GM12872 (cell line): ENCODE measurements at regions not wholly inside any gene's neighbourhood (a gene's known extent, or its start where the extent isn't known, plus 50 kb on each side); places are given as distances from the start of the nearest gene placed in this dataset.

Source experiments
- CTCF ChIP-seq: IDR thresholded peaks from 3 replicates; pipeline ENCODE4 v1.5.1; 2011; ENCODE audit warnings: low read depth, mild to moderate bottlenecking, low read length, moderate library complexity; ENCODE audit not compliant: insufficient read depth

GRCh38 chr4:134499074-134499473, 297.5 kb upstream of the PABPC4L start:
- no peak for TF ChIP-seq CTCF

- no peak for TF ChIP-seq CTCF
Observed at GRCh38 chr4:134490863-134491262, 289.3 kb upstream of the PABPC4L start.

- TF ChIP-seq CTCF = no peak
Observed at GRCh38 chr4:134471569-134471968, 270.0 kb upstream of the PABPC4L start.

- 0 out of 3 replicates have a peak, but pooled peaks have one; percentile 29 for TF ChIP-seq CTCF
Observed at GRCh38 chr4:134470544-134470943, 269.0 kb upstream of the PABPC4L start.

- TF ChIP-seq CTCF = no peak
Observed at GRCh38 chr4:134465417-134465816, 263.8 kb upstream of the PABPC4L start.

GRCh38 chr4:134463771-134464170, 262.2 kb upstream of the PABPC4L start:
- no peak for TF ChIP-seq CTCF

GRCh38 chr4:134426821-134427220, 225.2 kb upstream of the PABPC4L start:
- no peak for TF ChIP-seq CTCF

GRCh38 chr4:134425756-134426155, 224.2 kb upstream of the PABPC4L start:
- TF ChIP-seq CTCF = no peak
